ENCODE measurements at regions not wholly inside any gene's neighbourhood (a gene's known extent, or its start where the extent isn't known, plus 50 kb on each side); places are given as distances from the start of the nearest gene placed in this dataset.

GRCh38 chr20:7520361-7520760, 419.9 kb downstream of the HAO1 start:
- TF ChIP-seq ZNF565 (CRISPR knock-in tag; conservative IDR thresholded peaks at IDR 0.05; ENCODE audit: low read depth), result no peak
- TF ChIP-seq OSR1 (CRISPR knock-in tag; IDR thresholded peaks at IDR 0.05), result no peak
- no peak for TF ChIP-seq CSDC2 (CRISPR knock-in tag; IDR thresholded peaks at IDR 0.05)
- no peak for TF ChIP-seq BACH2 (CRISPR knock-in tag; IDR thresholded peaks at IDR 0.05; ENCODE audit: borderline replicate concordance)
- TF ChIP-seq TCF4 (CRISPR knock-in tag; IDR thresholded peaks at IDR 0.05; ENCODE audit: borderline replicate concordance), result no peak
- no peak for TF ChIP-seq RARB (CRISPR knock-in tag; IDR thresholded peaks at IDR 0.05)
- ATAC-seq, result no peak

- TF ChIP-seq ZNF70 (CRISPR knock-in tag; IDR thresholded peaks at IDR 0.05) (no peak), POU6F1 (CRISPR knock-in tag; IDR thresholded peaks at IDR 0.05; ENCODE audit: borderline replicate concordance, low read depth) (no peak), CSRNP3 (CRISPR knock-in tag; IDR thresholded peaks at IDR 0.05) (no peak), ESRRG (CRISPR knock-in tag; IDR thresholded peaks at IDR 0.05) (no peak), ISL1 (CRISPR knock-in tag; IDR thresholded peaks at IDR 0.05) (no peak), ZNF8 (CRISPR knock-in tag; IDR thresholded peaks at IDR 0.05) (no peak), SNAI2 (CRISPR knock-in tag; IDR thresholded peaks at IDR 0.05) (no peak), OSR1 (CRISPR knock-in tag; IDR thresholded peaks at IDR 0.05) (no peak), CREB5 (CRISPR knock-in tag; IDR thresholded peaks at IDR 0.05; ENCODE audit: low read depth) (no peak), ZNF565 (CRISPR knock-in tag; conservative IDR thresholded peaks at IDR 0.05; ENCODE audit: low read depth) (no peak), RARB (CRISPR knock-in tag; IDR thresholded peaks at IDR 0.05) (no peak), PATZ1 (CRISPR knock-in tag; IDR thresholded peaks at IDR 0.05; ENCODE audit: borderline replicate concordance) (no peak), TCF4 (CRISPR knock-in tag; IDR thresholded peaks at IDR 0.05; ENCODE audit: borderline replicate concordance) (no peak)
- no peak for ATAC-seq
Measured at GRCh38 chr20:7523288-7523687, 417.0 kb downstream of the HAO1 start.

- TF ChIP-seq ZNF8 (CRISPR knock-in tag; IDR thresholded peaks at IDR 0.05) (no peak), GLIS3 (CRISPR knock-in tag; IDR thresholded peaks at IDR 0.05) (no peak), ARNTL (CRISPR knock-in tag; IDR thresholded peaks at IDR 0.05; ENCODE audit: borderline replicate concordance, low read depth) (no peak), PPARA (CRISPR knock-in tag; IDR thresholded peaks at IDR 0.05; ENCODE audit: borderline replicate concordance) (no peak), OSR1 (CRISPR knock-in tag; IDR thresholded peaks at IDR 0.05) (no peak), ISL1 (CRISPR knock-in tag; IDR thresholded peaks at IDR 0.05) (no peak)
- no peak for ATAC-seq
Measured at GRCh38 chr20:7540018-7540417, 400.2 kb downstream of the HAO1 start.

GRCh38 chr20:7540923-7541322, 399.3 kb downstream of the HAO1 start:
- no peak for ATAC-seq
- no peak for TF ChIP-seq RARB (CRISPR knock-in tag; IDR thresholded peaks at IDR 0.05)
- no peak for TF ChIP-seq ZNF8 (CRISPR knock-in tag; IDR thresholded peaks at IDR 0.05)
- no peak for TF ChIP-seq ESRRG (CRISPR knock-in tag; IDR thresholded peaks at IDR 0.05)
- TF ChIP-seq SNAI2 (CRISPR knock-in tag; IDR thresholded peaks at IDR 0.05), result no peak
- no peak for TF ChIP-seq ZFP30 (CRISPR knock-in tag; IDR thresholded peaks at IDR 0.05)
- TF ChIP-seq TSHZ2 (CRISPR knock-in tag; IDR thresholded peaks at IDR 0.05), result no peak
- no peak for TF ChIP-seq ISL1 (CRISPR knock-in tag; IDR thresholded peaks at IDR 0.05)
- TF ChIP-seq BACH2 (CRISPR knock-in tag; IDR thresholded peaks at IDR 0.05; ENCODE audit: borderline replicate concordance), result no peak
- TF ChIP-seq ZFP3 (CRISPR knock-in tag; IDR thresholded peaks at IDR 0.05), result no peak
- no peak for TF ChIP-seq OSR1 (CRISPR knock-in tag; IDR thresholded peaks at IDR 0.05)
- no peak for TF ChIP-seq TOX (CRISPR knock-in tag; IDR thresholded peaks at IDR 0.05; ENCODE audit: borderline replicate concordance)
- TF ChIP-seq TCF4 (CRISPR knock-in tag; IDR thresholded peaks at IDR 0.05; ENCODE audit: borderline replicate concordance), result no peak
- TF ChIP-seq ZNF565 (CRISPR knock-in tag; conservative IDR thresholded peaks at IDR 0.05; ENCODE audit: low read depth), result no peak
- no peak for TF ChIP-seq PPARA (CRISPR knock-in tag; IDR thresholded peaks at IDR 0.05; ENCODE audit: borderline replicate concordance)
- TF ChIP-seq PATZ1 (CRISPR knock-in tag; IDR thresholded peaks at IDR 0.05; ENCODE audit: borderline replicate concordance), result no peak
- TF ChIP-seq CSRNP3 (CRISPR knock-in tag; IDR thresholded peaks at IDR 0.05), result no peak
- TF ChIP-seq ZC3H10 (CRISPR knock-in tag; IDR thresholded peaks at IDR 0.05), result no peak

Data from SK-N-SH treated with all-trans-retinoic acid at 6 μM for 48 hours (cell line).